Skin of body (tissue), 1 donor: ENCODE measurements at regions not wholly inside any gene's neighbourhood (a gene's known extent, or its start where the extent isn't known, plus 50 kb on each side); places are given as distances from the start of the nearest gene placed in this dataset.

ENCODE experiments used
- DNase-seq: peaks from one replicate; lab custom pipeline; 2025; lab: John Stamatoyannopoulos, UW

DNA sequence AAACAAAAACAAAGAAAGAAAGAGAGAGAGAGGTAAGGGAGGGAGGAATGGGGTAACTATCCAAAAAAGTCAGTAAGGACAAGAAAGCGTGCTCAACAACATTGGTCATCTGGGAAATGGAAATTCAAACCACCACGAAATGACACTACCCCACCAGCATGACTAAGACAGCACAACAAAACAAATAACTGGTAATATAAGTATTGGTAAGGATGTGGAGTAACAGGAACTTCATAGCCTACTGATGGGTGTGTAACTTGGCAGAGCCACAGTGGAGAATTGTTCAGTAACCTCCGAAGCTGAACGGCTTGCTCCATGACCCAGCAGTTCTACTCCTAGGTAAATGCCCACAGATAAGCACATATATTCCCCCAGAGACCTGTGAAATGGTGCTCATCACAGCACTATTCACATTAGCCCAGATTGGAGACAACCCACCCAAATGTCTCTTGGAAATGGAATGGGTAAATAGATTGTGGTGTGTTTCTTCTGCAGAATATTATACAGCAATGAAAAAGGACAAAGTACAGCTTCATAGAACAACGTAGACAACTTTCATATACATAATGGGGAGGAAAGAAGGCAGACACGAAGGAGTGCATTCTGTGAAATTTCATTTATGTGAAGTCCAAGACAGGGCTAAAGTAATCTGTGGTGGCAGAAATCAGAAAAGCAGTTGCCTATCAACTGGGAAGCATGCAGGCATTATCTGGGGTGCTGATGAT, 95.5 kb upstream of the ATP6AP2 start:
- DNase-seq, result no peak

DNA sequence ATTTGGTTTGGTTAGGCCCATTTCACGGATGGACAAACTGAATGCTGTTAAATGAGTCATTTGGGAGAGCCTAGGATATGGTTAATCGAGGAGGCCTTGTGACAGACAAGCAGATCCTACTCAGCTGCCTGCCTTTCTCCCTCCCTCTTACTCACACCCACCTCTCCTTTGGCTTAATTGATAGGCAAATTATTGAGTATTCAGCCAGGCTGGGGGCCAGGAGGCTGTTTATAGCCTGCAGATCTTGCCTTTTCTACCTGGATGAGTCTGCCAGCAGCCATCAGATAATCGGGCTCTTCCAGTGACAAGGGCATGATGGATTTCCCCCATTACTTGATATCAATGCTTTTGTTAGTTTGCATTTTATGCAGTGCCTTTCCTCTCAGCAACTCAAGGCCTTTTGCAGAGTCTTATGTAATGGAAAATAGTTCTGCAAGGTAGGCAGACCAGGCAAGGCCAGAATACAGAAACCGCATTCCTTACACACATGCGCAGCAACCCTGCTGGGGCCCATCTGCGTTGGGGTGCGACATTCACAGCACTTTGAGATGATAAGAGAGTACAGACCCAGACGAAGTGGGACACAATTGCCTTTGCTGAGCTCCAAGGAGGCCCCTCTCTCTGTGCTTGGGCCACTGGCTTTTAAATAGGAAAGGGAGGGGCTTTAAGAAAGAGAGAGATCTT, 96.2 kb upstream of the ATP6AP2 start:
- no peak for DNase-seq

DNA sequence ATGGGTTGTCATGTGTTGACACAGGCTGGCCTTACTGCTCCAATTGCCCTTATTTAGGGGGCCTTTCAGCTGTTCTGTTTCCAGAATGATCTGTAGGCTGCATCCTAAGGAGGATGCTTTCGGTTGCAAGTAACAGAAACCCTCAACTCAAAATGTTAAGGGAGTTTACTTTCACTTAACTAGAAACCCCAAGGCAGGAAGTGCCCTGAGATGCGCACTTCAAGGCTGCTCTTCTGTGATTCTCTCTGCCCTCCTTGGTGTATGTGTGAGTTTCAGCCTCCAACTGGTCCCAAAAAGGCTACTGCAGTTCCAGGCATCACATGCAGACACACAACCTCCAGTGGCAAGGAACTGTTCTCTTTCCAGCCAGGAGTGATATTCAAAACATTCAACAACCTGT, 97.3 kb upstream of the ATP6AP2 start:
- DNase-seq, result no peak

DNA sequence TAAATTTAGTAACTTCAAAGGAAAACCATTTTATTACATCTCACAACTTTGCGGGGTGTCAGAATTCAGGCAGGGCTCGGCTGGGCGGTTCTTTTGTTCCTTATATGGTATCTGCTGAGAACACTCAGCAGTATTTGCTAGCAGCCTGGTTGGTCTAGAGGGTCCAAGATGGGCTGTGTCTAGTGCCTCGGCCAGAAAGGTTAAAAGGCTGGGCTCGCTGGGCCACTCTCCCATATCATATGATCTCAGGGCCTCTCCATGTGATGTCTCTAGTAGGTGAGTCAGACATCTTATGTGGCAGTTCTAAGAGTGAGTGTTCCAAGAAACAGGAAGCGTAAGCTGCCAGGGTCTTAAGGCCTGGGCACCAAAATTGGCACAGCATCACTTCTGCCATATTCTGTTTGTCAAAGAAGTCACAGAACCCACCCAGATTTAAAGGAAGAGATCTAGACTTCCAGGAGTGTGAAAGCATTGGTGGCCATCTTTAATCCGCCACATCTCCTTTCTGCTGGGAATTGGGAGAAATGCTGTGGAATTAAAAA, 100.9 kb upstream of the ATP6AP2 start:
- DNase-seq, result no peak

DNA sequence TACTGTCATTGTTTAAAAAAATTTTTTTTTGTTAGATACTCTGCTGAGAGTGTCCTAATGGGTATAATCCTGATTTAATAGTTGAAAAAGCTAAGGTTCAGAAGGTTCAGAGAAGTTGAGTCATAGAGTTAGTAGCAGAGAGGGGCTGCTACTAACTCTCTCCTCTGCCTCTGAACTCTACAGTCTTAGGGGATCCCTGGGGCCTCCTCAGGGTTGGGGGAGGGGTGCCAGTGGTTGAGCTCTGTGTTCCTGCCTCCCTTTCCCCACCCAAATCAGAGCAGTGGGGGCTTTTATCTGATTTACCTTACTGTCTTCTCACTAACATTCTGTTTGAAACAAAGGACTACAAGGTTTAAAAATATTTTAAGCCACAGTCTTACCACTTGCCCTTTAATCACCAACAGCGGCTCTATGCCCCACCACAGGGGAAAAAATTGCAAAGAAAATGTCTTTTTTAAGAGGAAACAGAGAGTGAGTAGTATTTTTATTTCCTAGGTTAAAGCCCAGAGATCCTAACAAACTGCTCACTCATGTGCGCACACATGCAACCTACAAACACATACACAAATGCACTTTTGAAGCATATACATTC, 102.2 kb upstream of the ATP6AP2 start:
- DNase-seq, result no peak

DNA sequence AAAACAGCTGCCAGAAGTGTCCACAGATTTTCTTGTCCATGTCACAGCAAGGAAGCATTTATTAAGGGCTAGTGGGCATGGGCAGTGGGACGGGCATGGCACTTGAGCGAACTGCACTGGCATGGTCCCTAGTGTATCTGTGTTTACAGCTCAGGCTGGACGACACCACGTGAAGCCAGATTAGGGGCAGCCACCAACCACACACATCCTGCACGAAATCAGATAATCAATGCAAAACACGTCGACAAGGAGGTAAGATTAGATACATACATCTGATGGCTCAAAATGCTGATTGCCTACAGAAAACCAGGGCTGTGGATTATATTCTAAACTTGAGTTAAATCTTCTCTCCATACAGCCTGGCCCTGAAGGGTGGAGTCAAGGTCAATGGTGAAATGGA, 103.8 kb upstream of the ATP6AP2 start:
- no peak for DNase-seq

DNA sequence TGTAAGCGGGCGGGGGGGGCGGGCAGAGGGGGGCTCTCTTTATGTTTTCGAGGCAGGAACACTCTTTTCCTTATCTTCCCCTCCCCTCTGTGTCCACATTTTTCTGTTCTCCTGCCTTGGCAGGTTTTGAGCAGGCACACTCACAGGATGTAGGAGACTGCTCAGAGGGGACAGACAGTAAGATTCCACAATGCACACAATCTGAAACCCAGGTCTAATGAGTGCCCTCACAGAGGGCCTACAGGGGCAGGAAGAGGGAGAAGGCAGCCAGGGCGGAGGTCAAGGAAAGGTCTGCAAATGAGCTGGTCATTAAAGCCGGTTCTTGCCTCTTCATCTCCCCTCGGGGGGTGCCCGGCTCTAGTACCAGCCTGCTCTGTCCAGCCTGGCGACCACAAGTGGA, 106.1 kb upstream of the ATP6AP2 start:
- no peak for DNase-seq

DNA sequence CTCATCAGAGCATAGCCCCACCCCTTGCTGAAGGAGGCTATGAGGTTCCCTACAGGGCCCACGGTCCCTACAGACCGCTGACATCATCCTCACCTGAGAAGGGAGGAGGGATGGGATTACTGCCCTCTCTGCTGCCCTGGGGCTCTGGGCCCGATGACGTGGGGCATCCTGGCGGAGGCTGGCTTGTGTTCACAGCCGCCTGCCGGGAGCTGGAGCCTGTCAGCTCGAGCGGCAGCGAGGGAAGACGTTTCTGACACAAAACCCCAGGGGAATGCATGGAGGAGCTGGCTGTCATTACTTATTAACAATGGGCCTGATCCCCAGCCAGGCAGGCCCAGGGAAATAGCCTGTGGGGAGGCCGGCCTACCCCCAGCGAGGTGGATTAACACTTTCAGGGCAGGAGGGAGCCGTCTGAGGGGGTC, 106.6 kb upstream of the ATP6AP2 start:
- DNase-seq, result peak; percentile 4

DNA sequence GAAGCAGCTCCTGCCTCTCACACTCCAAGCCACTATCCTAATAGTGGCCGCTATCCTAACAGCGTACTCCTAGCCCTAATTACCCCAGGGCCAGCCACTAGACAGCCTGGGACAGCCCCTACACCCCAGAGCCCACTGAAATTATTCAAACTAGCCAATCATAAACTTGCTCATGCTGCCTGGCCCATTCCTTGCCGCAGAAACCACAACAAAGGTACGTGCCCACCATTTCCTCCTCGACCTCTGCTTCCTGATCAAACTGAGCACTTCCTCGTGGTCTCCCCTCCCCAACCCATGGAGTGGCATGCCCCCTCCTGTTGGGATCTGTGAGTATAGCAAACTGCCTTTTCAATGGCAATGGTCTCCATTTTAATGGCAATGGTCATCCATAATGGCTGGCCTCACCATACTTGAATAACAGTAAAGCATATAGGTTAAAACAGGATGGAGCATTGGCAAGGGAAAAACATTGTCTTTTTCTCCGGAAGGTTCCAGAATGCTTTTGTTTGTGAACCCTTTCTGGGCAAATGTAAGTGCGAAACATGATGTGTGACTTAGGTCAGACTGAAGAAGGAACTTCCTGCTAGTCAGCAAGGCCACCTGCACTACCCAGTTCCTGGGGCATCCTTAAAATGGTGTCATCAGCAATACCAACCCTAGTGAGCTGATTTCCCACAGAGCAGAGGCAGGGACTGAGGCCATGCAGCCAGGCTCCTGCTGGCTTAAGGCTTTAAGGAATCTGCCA, 107.1 kb upstream of the ATP6AP2 start:
- no peak for DNase-seq

DNA sequence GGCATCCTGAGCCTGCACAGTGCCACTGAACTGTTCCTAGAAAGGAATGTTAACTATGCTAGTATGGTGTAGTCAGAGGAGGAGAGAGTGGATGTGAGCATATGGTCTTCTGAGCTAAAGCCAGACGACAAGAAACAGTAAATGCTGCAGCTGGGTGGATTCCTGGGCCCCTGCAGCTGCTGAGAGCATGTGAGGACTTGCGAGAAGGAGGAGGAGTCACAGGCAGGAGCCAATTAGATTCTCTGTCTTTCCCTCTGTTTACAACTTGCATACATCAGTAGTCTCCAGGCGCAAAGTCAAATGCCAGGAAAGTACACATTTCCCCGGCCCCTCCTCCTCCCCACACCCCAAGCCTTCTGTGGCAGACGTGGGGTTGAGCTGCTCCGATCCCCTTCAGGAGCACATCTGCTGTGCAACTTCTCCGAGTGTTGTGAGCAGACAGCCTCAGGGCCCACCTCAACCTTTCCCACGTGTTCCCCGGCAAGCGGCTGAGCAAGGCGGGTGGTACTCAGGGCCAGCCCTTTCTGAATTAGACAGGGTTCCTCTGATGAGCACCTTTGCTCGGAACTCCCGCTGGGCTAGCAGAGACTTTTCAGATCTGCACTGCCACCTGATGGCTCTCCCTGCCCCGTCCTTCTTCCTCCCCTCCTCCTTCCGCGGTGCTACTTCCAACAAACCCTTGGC, 108.7 kb upstream of the ATP6AP2 start:
- DNase-seq, result peak; percentile 90

DNA sequence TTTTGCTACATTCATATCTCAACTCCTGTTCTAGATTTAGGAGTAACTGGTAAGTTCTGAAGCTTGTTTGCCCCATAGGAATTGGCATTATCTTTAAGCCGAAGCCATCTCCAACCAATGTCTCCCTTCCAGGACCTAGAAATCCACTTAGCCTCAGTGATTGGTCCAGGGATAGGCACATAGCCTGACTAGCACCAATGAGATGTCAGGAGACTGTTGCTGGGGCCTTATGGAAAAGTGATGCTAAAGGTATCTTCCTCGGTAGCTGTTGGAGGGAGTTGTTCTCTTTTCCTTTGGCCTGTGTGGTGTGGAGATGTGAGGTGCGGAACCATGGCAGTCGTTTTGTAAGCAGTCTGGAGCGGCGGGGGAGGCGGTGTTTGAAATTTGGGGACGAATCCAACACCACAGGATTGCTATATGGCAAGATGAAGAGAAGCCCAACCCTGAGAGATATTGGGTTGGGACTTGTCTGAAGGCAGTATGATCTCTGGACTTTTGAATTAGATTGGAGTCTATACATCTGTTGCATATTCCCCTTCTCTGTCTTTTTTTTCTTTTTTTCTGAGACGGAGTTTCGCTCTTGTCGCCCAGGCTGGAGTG, 109.8 kb upstream of the ATP6AP2 start:
- no peak for DNase-seq

DNA sequence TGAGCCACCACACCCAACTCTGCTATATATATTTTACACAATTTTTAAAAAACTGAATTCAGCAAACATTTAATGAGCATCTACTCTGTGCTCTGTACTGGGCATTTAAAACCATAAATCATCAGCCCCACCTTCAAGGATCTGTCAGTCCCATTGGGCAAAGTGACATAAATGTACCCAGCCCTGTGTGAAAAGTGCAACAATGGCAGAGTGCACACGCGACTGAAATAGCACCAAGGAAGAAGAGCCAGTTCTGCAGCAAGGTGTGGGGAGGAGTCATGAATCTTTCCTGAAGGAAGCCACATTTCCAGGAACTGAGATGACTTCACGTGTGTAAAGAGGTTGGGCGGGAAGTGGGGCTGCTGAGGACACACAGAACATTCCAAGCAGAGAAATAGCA, 111.5 kb upstream of the ATP6AP2 start:
- no peak for DNase-seq

DNA sequence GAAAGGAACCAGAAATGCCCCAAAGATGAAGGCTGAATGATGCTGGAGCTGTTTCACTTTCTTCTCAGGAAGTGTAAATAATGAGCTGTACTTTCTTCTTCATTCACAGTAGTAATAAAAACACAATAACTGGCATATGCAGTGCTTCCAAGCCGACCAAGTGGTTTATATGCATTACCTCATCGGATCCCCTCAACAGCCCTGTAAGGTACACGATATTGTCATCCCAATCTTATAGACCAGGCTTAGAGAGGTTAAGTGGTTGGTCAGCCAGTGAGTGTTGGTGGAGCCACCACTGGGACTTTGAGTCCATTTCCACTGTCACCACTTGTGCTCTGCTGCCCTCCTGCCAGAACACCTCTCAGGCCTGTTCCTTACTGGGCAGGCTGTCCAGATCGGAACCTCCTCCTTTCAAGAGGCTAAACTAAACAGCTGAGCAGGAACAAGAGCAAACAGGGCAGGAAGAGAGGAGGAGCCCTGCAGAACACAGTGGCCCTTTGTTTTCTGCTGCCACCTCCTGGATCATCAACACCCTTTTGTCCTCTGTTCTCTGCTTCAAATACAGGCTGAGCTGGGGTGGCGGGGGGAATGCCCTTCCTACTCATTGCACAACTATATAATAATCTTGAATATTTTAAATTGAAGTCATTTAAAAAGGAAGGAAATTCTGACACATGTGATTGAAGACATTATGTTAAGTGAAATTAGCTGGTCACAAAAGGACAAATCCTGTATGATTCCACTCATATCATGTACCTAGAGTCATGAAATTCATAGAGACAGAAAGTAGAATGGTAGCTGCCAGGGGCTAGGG, 112.5 kb upstream of the ATP6AP2 start:
- peak; percentile 36 for DNase-seq

DNA sequence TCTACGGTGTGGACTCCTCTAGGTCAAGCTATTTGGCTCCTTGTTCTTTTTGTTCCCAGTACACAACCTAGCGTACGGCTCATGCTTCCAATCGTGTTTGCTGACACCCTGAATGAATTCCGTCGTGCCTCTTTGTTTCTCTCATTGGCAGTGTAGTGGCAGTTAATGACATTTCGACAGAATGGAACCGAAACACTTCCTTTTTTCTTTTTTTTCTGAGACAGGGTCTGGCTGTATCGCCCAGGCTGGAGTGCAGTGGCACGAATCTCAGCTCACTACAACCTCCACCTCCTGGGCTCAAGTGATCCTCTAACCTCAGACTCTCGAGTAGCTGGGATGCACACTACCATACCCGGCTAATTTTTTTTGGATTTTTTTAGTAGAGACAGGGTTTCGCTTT, 113.3 kb upstream of the ATP6AP2 start:
- no peak for DNase-seq

DNA sequence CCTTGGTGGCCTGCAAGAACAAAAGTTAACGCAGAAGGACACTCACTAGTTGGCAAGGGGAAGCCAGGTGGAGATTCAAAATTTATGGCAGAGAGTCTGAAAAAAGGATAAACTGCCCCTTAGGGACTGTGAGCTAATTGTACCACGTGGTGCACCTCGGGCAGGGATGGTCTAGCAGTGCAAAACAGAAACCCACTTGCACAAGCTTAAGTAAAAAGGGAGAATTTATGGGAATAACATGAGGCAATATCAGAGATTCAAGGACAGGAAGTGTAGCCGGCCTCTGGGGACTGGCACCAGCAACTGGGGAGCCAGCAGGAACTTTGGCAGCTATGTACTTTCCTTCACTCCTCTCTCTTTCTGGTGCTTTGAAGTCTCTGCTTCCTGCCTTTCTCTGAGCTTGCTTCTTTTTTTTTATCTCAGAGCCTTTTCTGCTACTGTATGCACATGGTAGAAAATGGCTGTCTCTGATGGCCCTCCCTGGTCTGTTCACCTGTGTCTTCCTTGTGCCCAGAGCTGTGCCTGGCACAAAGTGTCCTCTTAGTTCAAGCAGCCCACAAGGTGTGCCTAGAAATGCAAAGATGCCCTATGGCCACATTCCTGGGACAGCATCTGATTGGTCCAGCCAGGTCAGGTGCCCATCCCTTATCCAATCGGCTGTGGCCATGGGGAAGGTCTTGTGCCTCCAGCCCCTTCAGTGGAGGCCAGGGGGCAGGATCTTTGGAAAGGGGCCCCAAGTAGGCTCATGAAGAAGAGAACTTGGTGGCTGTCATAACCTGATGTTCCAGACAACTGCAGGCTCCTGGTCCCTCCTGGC, 114.8 kb upstream of the ATP6AP2 start:
- no peak for DNase-seq

DNA sequence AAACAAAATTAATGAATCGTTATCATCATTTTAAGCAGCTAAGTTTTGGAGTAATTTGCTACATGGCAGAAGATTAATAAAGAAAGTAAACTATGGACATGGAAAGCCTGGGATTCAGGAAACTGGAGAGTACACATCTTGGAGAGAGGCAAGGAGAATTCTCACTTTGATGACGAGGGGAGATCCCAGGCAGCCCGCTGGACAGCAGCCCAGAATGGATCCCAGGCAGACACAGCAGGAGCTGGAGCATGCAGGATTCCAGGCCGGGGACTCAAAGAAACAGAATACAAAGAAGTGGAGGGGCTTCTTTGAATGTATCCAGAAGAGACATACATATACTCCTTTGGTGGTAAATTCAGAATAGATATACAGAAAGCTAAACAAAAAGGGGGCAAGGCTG, 118.0 kb upstream of the ATP6AP2 start:
- no peak for DNase-seq

DNA sequence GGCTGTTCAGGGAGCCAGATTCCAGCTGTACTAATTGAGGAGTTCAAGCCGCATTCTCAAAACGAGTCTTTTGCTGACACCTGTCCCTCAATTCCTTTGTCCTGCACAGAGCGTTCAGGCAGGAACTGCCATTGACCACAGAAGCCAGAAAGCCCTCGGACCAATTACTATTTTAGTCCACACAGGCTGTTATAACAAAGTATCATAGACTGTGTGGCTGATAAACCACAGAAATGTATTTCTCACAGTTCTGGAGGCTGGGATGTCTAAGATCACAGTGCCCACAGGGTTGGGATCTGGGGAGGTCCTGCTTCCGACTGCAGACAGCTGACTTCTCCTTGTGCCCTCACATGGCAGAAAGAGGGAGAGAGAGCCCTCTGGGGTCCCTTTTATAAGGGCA, 119.8 kb upstream of the ATP6AP2 start:
- DNase-seq, result no peak

DNA sequence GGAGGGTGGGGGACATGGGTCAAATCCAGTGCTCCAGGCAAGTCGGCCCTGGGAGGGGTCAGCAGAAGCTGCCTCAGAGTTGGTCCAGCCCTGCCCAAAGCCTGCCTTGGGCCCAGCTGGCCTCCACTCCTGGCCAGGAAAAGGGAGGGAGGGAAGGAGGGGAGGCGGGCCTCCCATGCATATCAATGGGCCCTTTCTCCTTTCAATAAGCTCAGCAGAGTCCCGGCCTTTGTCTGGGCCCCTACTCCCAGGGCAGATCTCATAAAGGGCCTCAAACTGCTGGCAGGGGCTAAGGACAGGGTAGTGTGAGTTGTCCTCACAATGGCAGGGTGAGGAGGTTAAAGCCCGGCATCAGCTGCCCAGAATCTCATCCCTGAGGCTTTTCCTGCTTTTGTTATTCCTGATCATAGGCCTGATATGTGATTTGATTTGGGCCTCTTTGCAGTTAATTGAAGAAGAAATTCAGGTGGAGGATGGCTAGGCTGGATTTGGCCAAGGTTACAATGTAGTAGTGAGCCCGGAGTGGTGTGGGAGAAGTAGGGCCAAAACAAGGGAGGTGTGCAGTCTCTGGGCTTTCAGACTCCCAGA, 121.1 kb upstream of the ATP6AP2 start:
- DNase-seq, result no peak

DNA sequence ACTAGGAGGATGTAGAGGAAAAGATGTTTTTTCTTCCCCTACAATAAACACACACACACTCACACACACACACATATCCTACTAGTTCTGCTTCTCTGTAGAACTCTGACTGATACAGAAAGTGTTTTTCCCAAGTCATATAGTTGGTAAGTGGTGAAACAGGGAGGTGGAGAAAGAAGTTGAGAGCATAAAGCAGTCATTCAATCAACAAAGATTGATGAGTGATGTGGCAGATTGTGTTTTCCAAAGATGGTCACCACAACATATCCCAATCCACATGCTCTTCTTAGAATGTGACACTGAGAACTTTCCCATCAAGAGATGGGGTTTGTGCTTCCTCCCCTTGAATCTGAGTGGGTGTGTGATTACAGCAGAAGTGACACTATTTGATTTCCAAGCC, 123.4 kb upstream of the ATP6AP2 start:
- DNase-seq, result no peak
